ENCODE measurements at regions not wholly inside any gene's neighbourhood (a gene's known extent, or its start where the extent isn't known, plus 50 kb on each side); places are given as distances from the start of the nearest gene placed in this dataset.

GRCh38 chr5:133794771-133795415, 173.5 kb downstream of the C5orf15 start:
- no peak for DNase-seq

- no peak for DNase-seq
Observed at GRCh38 chr5:133793756-133794465, 174.5 kb downstream of the C5orf15 start.

GRCh38 chr5:133792655-133793054, 175.8 kb downstream of the C5orf15 start:
- no peak for DNase-seq

DNA sequence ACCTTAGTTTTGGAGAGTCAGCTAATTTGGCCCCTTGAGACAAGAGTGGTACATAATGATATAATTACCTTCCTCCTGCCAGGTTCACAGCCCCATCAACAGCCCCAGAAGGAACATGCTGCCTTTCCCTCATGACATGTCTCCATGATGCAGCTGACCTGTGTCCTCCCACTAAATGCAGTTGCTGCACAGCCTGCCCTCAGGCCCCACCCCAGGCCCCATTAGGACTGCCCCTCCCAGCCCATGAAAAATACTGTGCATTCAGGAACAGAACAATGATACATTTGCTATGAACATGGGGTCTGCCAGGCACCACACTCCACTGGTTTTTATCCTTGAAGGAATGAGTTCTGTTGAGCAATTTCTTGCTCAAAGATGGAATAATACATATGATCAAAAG, 176.4 kb downstream of the C5orf15 start:
- no peak for DNase-seq

DNA sequence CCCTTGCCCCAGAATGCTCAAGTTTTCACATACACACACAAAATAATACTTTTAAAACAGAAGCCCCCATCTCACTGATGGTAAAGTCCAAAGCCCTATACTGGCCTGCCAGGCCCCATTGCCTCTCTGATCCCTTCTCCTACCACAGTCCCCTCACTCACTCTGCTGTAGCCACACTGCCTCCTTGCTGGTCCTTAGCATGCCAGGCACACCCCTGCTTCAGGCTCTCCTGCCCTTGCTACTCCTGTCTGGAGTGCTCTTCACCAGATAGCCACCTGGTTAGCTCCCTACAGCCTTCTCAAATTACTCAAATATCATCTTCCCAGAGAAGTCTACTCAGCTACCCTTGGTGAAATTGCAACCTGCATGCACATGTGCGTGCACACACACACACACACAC, 177.5 kb downstream of the C5orf15 start:
- no peak for DNase-seq

- DNase-seq, result no peak
Observed at GRCh38 chr5:133789428-133789827, 177.1 kb upstream of the FSTL4 start.

- DNase-seq, result no peak
Observed at GRCh38 chr5:133788121-133788520, 175.8 kb upstream of the FSTL4 start.

DNA sequence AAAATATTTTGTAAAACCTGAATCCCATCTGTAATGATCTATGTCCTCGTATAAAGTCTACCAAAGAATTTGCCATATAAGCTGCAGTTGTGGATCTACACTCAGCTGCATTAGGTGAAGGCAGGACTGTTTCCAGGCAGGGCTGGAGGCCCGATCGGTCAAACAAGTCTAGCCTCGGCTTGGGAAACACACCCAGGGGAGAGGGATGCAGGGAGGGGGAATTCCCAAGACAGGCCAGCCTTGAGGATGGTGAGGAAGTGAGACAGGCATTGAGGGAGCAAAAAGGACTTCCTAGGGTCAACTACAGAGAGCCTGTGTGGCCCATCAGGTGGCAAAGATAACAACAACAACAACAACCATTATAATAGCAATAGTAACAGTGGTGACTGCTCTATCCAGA, 174.1 kb upstream of the FSTL4 start:
- no peak for DNase-seq

GRCh38 chr5:133785182-133785581, 172.8 kb upstream of the FSTL4 start:
- no peak for DNase-seq

- no peak for DNase-seq
Observed at GRCh38 chr5:133783481-133783880, 171.1 kb upstream of the FSTL4 start.

- no peak for DNase-seq
Observed at GRCh38 chr5:133782736-133783135, 170.4 kb upstream of the FSTL4 start.

- DNase-seq, result no peak
Observed at GRCh38 chr5:133781436-133782225, 169.3 kb upstream of the FSTL4 start.

- DNase-seq, result no peak
Observed at GRCh38 chr5:133780619-133781280, 168.4 kb upstream of the FSTL4 start.

- DNase-seq, result no peak
Observed at GRCh38 chr5:133779828-133780475, 167.6 kb upstream of the FSTL4 start.

- DNase-seq, result no peak
Observed at GRCh38 chr5:133778636-133779035, 166.3 kb upstream of the FSTL4 start.

DNA sequence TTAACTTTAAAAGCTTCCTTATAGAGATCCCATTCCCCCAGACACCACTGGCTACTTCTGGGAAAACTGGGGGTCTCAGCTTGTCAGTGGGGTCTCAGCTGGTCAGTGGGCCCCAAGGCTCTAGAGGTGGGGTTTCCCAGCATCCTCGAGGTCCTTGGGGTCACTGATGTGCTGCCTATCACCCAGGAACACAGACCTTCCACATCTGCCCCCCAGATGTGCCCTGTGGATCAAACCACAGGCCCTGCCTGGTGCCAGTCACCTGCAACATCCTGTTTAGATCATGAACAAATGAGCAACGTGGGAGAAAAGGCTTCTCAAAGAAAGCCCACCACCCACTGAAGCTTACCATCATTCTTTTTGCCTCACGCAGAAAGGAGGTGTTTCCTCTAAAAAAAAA, 165.6 kb upstream of the FSTL4 start:
- no peak for DNase-seq

- DNase-seq, result no peak
Observed at GRCh38 chr5:133775584-133776304, 163.4 kb upstream of the FSTL4 start.

DNA sequence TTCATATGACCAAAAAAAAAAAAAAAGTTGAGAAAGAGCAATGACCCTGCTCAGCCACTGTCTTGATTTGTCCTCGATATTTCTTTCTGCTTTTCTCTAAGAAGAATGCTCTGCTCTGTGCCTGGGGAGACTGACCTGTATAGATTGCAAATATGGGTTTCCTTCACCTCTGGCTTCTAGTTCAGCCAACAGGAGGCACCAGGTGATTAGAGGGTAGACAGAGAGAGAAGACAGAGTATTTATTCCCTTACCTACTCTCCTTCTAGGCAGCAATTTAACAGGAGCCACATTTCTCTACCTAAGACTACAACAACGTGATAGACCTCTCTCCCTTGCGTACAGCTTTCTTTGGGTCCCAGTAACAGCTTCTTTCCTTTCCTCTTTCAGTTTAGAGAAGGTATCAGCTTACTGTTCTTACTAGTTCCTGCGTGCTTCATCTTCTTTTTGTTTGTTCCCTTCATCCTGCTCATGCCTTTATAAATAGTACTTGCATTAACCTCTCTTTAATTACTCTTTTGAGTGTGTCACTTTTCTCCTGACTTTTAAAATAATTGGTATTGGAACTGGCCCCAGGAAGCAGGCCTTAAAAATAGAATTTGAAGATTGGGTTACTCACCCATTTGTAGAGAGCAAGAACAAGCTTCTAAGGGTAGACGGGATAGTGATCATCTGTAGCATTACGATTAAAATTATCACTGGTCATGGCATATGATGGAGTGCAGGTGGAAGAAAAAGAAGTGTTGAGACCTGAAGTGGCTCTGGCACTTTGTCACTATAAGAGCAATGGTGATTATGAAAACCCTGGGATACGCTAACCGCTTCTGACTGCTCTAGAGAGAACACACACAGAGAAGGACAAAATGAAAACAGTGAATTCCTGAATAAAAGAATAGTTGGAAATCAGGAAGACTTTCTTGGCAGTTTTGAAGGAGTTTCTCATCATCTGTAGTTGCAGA, 161.2 kb upstream of the FSTL4 start:
- no peak for DNase-seq

GRCh38 chr5:133769842-133770241, 157.5 kb upstream of the FSTL4 start:
- DNase-seq, result no peak

DNA sequence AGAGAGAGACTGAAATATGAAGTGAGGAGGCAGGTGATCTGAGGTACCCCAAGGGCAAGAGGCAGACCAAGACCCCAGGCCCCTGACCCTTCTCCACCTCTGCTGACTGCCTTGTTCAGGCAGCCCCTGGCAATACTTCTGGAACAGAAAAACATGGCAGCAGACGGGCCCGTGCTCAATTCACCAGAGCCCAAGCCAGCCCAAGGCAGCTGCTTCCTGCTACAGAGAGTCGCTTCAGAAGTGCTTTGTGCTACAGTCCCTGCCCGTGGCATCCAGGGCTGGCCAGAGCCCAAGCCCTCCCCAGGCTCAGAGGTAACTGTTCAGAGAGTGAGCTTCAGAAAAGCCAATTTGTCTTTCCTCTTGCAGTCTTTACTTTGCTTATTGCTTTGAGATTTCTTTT, 151.4 kb upstream of the FSTL4 start:
- DNase-seq, result no peak

GRCh38 chr5:133761632-133762031, 149.3 kb upstream of the FSTL4 start:
- no peak for DNase-seq
